ENCODE measurements at regions not wholly inside any gene's neighbourhood (a gene's known extent, or its start where the extent isn't known, plus 50 kb on each side); places are given as distances from the start of the nearest gene placed in this dataset.

DNA sequence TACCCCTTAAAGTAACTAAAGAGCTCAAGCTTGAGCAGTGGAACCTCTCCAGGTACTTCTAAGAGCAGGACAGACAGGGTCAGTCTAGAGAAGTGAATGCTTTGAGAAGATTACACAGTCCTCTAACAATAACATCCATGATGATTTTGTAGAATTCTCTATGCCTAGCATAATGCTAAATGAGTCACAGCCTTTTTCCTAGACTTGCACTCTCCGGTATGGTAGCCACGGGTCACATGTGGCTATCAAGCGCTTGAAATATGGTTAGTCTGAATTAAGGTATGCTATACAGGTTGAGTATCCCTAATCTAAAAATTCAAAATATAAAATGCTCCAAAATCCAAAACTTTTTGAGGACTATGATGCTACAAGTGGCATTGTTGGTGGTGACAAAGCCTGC, 166.6 kb upstream of the MKLN1 start:
- TF ChIP-seq, protein P1, sequence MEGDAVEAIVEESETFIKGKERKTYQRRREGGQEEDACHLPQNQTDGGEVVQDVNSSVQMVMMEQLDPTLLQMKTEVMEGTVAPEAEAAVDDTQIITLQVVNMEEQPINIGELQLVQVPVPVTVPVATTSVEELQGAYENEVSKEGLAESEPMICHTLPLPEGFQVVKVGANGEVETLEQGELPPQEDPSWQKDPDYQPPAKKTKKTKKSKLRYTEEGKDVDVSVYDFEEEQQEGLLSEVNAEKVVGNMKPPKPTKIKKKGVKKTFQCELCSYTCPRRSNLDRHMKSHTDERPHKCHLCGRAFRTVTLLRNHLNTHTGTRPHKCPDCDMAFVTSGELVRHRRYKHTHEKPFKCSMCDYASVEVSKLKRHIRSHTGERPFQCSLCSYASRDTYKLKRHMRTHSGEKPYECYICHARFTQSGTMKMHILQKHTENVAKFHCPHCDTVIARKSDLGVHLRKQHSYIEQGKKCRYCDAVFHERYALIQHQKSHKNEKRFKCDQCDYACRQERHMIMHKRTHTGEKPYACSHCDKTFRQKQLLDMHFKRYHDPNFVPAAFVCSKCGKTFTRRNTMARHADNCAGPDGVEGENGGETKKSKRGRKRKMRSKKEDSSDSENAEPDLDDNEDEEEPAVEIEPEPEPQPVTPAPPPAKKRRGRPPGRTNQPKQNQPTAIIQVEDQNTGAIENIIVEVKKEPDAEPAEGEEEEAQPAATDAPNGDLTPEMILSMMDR (IDR thresholded peaks at IDR 0.05; ENCODE audit: borderline replicate concordance, extremely low read depth, low read length, poor library complexity, severe bottlenecking): no peak
- TF ChIP-seq EZH2 (IDR thresholded peaks at IDR 0.05; ENCODE audit: borderline replicate concordance, low read depth, low read length, severe bottlenecking): no peak
